ENCODE measurements at regions not wholly inside any gene's neighbourhood (a gene's known extent, or its start where the extent isn't known, plus 50 kb on each side); places are given as distances from the start of the nearest gene placed in this dataset.

DNA sequence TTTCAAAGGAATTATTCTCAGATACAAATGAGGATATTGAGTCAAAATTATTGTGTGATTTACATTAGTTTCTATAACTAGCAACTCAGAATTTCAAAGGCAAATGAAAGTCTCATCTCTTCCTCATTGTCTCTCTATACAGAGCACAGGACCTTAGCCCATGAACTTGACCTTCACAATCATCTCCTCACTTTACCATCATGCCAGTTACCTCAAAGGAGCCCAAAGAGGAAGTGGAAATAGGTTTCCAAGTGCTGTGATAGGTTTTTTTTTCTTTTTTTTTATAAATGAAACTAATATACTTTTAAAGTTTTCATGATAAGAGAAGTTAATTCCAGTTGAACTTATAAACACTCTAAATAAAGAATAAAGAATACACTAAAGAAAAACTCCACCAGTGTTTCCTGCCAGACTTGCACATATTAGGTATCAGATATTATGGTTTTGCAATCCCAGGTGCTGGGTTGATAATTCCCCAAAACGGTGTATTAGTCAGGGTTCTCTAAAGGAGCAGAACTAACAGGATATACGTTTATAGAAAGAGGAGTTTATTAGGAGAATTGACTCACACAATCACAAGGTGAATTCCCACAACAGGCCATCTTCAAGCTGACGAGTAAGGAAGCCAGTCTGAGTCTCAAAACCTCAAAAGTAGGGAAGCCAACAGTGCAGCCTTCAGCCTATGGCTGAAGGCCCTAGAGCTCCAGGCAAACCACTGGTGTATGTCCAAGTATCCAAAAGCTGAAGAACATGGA is 50.1 kb upstream of the ADAMTS16 start:
- H3K36me3 ChIP-seq, result no peaks in the 10 kb centered on the region
- TF ChIP-seq, protein P1, sequence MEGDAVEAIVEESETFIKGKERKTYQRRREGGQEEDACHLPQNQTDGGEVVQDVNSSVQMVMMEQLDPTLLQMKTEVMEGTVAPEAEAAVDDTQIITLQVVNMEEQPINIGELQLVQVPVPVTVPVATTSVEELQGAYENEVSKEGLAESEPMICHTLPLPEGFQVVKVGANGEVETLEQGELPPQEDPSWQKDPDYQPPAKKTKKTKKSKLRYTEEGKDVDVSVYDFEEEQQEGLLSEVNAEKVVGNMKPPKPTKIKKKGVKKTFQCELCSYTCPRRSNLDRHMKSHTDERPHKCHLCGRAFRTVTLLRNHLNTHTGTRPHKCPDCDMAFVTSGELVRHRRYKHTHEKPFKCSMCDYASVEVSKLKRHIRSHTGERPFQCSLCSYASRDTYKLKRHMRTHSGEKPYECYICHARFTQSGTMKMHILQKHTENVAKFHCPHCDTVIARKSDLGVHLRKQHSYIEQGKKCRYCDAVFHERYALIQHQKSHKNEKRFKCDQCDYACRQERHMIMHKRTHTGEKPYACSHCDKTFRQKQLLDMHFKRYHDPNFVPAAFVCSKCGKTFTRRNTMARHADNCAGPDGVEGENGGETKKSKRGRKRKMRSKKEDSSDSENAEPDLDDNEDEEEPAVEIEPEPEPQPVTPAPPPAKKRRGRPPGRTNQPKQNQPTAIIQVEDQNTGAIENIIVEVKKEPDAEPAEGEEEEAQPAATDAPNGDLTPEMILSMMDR (IDR thresholded peaks at IDR 0.05), result no peak
- no peak for TF ChIP-seq POLR2A (IDR thresholded peaks at IDR 0.05)
- no peak overlapping the region for H3K27ac ChIP-seq
- H3K9me3 ChIP-seq, result no peaks in the 10 kb centered on the region
- DNase-seq, result no peak
- no peaks in the 10 kb centered on the region for H3K27me3 ChIP-seq
- no peaks in the 10 kb centered on the region for H3K4me1 ChIP-seq
- no peak overlapping the region for H3K4me3 ChIP-seq

Data from Peyer's patch (tissue), 4 donors.